Transverse colon (tissue), 4 donors: ENCODE measurements at regions not wholly inside any gene's neighbourhood (a gene's known extent, or its start where the extent isn't known, plus 50 kb on each side); places are given as distances from the start of the nearest gene placed in this dataset.

Experiments
- DNase-seq: peaks from one replicate; pipeline ENCODE4 v3.0.0-alpha.2; 2019
- H3K27ac ChIP-seq, 4 donors: fragments of 200-600 bp; sonication (generic); 2 replicates each; pipeline ENCODE4 v1.5.1; 2016 to 2018; ENCODE audit warnings: inconsistent platforms in 4 of 4
- H3K27me3 ChIP-seq: fragments of 200-600 bp; sonication (generic); 2 replicates; pipeline ENCODE4 v1.5.1; 2017; ENCODE audit warnings: inconsistent platforms
- H3K36me3 ChIP-seq, 4 donors: fragments of 200-600 bp; sonication (generic); 2 replicates each; pipeline ENCODE4 v1.5.1; 2017 to 2019; ENCODE audit warnings: inconsistent platforms in 4 of 4
- H3K4me1 ChIP-seq, 4 donors: fragments of 200-600 bp; sonication (generic); 2 replicates each; pipeline ENCODE4 v1.5.1; 2017 to 2020; ENCODE audit warnings: inconsistent platforms in 4 of 4
- H3K4me3 ChIP-seq, 4 donors: fragments of 200-600 bp; sonication (generic); 1 replicate in 1 of 4; 2 replicates in 3 of 4; pipeline versions ENCODE4 v1.5.1 to v1.6.1; 2017 to 2019; ENCODE audit warnings: inconsistent platforms in 4 of 4
- H3K9me3 ChIP-seq, 2 donors: fragments of 200-600 bp; sonication (generic); 2 replicates each; pipeline ENCODE4 v1.5.1; 2017 to 2019; ENCODE audit warnings: inconsistent platforms in 2 of 2
- CTCF ChIP-seq, 5 experiments: fragments of 200-600 bp in 3 of 5; fragments of 450-650 bp in 2 of 5; sonication (generic) in 3 of 5; IDR thresholded peaks; 1 replicate in 2 of 5; 2 replicates in 3 of 5; pipeline ENCODE4 v1.5.1; 2016 to 2017; ENCODE audit warnings: antibody characterized with exemption in 5 of 5, inconsistent platforms in 3 of 5, mild to moderate bottlenecking in 2 of 5, moderate library complexity in 1 of 5
- EP300 ChIP-seq: sonication (generic); formaldehyde crosslinking; IDR thresholded peaks from one replicate; pipeline ENCODE4 v1.6.1; 2017; ENCODE audit warnings: antibody characterized with exemption, low read depth
- POLR2A ChIP-seq: fragments of 450-650 bp; IDR thresholded peaks from one replicate; pipeline ENCODE4 v1.6.1; 2016; ENCODE audit warnings: antibody characterized with exemption, mild to moderate bottlenecking, moderate library complexity
- POLR2AphosphoS5 ChIP-seq, 3 donors: sonication (generic); formaldehyde crosslinking; IDR thresholded peaks; one replicate each; pipeline ENCODE4 v1.6.1; 2016; ENCODE audit warnings: antibody characterized with exemption in 3 of 3
- WGBS, 2 donors: methylation state at CpG; one replicate each; pipeline ENCODE4 v1.1.5; 2018; ENCODE audit warnings: low coverage in 1 of 2; 5-methylcytosine and 5-hydroxymethylcytosine counted together
- in situ Hi-C, 4 donors: fragments of 200-750 bp; cut with MboI; loops; one replicate each; pipeline versions ENCODE4 v1.15.0 to v1.15.1; 2017; ENCODE audit warnings: low sequenced_read_pairs in 3 of 4, low pct_ligation_motif_present in 1 of 4, low pct_unique_long_range_greater_than_20kb in 1 of 4
- intact Hi-C: fragments of 100-400 bp; cut with DNase I; formaldehyde crosslinking; loops from one replicate; pipeline ENCODE4 v1.15.1; 2023; ENCODE audit warnings: low total_unique reads

GRCh38 chr5:112641515-112642110, 96.1 kb upstream of the APC start:
- Histone ChIP-seq H3K4me1 (no peaks in the 10 kb centered on the region), H3K36me3 (no peaks in the 10 kb centered on the region), H3K27ac (no peak overlapping the region), H3K9me3 (no peaks in the 10 kb centered on the region), H3K27me3 (no peaks in the 10 kb centered on the region), H3K4me3 (no peak overlapping the region)
- DNase-seq = no peak
- no peak for TF ChIP-seq EP300
- intact Hi-C loops (no loop called here), in situ Hi-C loops (no loop called here)
- WGBS, 2 donors = 85 to 86% methylated on average over 4 of the region's 4 CpGs

GRCh38 chr5:112642885-112643284, 94.8 kb upstream of the APC start:
- in situ Hi-C loops = no loop called here
- DNase-seq = no peak
- Histone ChIP-seq H3K27ac (no peak overlapping the region), H3K27me3 (no peaks in the 10 kb centered on the region), H3K4me1 (no peaks in the 10 kb centered on the region), H3K36me3 (no peaks in the 10 kb centered on the region), H3K4me3 (no peak overlapping the region), H3K9me3 (no peaks in the 10 kb centered on the region)
- intact Hi-C loops = no loop called here
- TF ChIP-seq POLR2A (no peak), EP300 (no peak), POLR2AphosphoS5 (IDR thresholded peaks at IDR 0.05) (no peak), CTCF (IDR thresholded peaks at IDR 0.05) (no peak)

- in situ Hi-C loops (no loop called here), intact Hi-C loops (no loop called here)
- 70 to 74% methylated on average over 2 to 4 of the region's 4 CpGs for WGBS, 2 donors
- Histone ChIP-seq H3K27me3 (no peaks in the 10 kb centered on the region), H3K9me3 (no peaks in the 10 kb centered on the region), H3K4me1 (no peaks in the 10 kb centered on the region), H3K36me3 (no peaks in the 10 kb centered on the region), H3K4me3 (no peak overlapping the region), H3K27ac (no peak overlapping the region)
- TF ChIP-seq POLR2AphosphoS5 (IDR thresholded peaks at IDR 0.05) = no peak
- TF ChIP-seq POLR2A = no peak
- no peak for TF ChIP-seq EP300
- no peak for TF ChIP-seq CTCF (IDR thresholded peaks at IDR 0.05)
- DNase-seq = no peak
These were observed 94.2 kb upstream of the APC start for GRCh38 chr5:112643339-112643971.

- no peaks in the 10 kb centered on the region for H3K36me3 ChIP-seq
- no peak for DNase-seq
These were observed 91.3 kb upstream of the APC start for GRCh38 chr5:112646139-112646936.

More at GRCh38 chr5:112646139-112646936, 91.3 kb upstream of the APC start:
- H3K4me1 ChIP-seq = peaks cover 0 to 11% (median 3%) of the 10 kb centered on the region in 4 donors
- no peak for TF ChIP-seq POLR2A
- no peak for TF ChIP-seq POLR2AphosphoS5 (IDR thresholded peaks at IDR 0.05)
- TF ChIP-seq EP300 = no peak
- no peak for TF ChIP-seq CTCF (IDR thresholded peaks at IDR 0.05)
- intact Hi-C loops (no loop called here), in situ Hi-C loops (no loop called here)
- H3K9me3 ChIP-seq = no peaks in the 10 kb centered on the region
- no peak overlapping the region for H3K4me3 ChIP-seq
- no peaks in the 10 kb centered on the region for H3K27me3 ChIP-seq
- WGBS, 2 donors = 81 to 94% methylated on average over 2 to 4 of the region's 4 CpGs
- H3K27ac ChIP-seq = no peak overlapping the region
